ENCODE measurements at regions not wholly inside any gene's neighbourhood (a gene's known extent, or its start where the extent isn't known, plus 50 kb on each side); places are given as distances from the start of the nearest gene placed in this dataset.

- TF ChIP-seq CTCF (IDR thresholded peaks at IDR 0.05) (no peak), POLR2A (IDR thresholded peaks at IDR 0.05) (no peak)
Observed at GRCh38 chr2:59191781-59192180, 950.7 kb upstream of the FANCL start.

Data from Peyer's patch (tissue), 4 donors.